ENCODE measurements at regions not wholly inside any gene's neighbourhood (a gene's known extent, or its start where the extent isn't known, plus 50 kb on each side); places are given as distances from the start of the nearest gene placed in this dataset.

- TF ChIP-seq GMEB1 (CRISPR knock-in tag; IDR thresholded peaks at IDR 0.05; ENCODE audit: borderline replicate concordance), result no peak
- TF ChIP-seq ZNF44 (CRISPR knock-in tag; IDR thresholded peaks at IDR 0.05), result no peak
- no peak for TF ChIP-seq ZNF510 (CRISPR knock-in tag; IDR thresholded peaks at IDR 0.05; ENCODE audit: low read depth)
- no peak for TF ChIP-seq ZNF749 (CRISPR knock-in tag; IDR thresholded peaks at IDR 0.05; ENCODE audit: borderline replicate concordance)
- no peak for TF ChIP-seq CTCF (CRISPR knock-in tag; IDR thresholded peaks at IDR 0.05)
- no peak for TF ChIP-seq POLR2A (IDR thresholded peaks at IDR 0.05; ENCODE audit: insufficient read depth in 1 of 2, low read depth in 2 of 2, low read length in 2 of 2)
- TF ChIP-seq ZNF576 (CRISPR knock-in tag; IDR thresholded peaks at IDR 0.05), result no peak
- TF ChIP-seq ZBTB7B (CRISPR knock-in tag; IDR thresholded peaks at IDR 0.05), result no peak
- no peak for TF ChIP-seq RELA (CRISPR knock-in tag; IDR thresholded peaks at IDR 0.05)
- no peak for TF ChIP-seq ZNF670 (CRISPR knock-in tag; IDR thresholded peaks at IDR 0.05; ENCODE audit: borderline replicate concordance)
- TF ChIP-seq U2AF2 (IDR thresholded peaks at IDR 0.05; ENCODE audit: low read depth, low read length), result no peak
- TF ChIP-seq SP1 (IDR thresholded peaks at IDR 0.05), result no peak
- no peak for TF ChIP-seq SP1 (CRISPR knock-in tag; IDR thresholded peaks at IDR 0.05)
- TF ChIP-seq ZMAT3 (CRISPR knock-in tag; conservative IDR thresholded peaks at IDR 0.05), result no peak
- TF ChIP-seq ZNF883 (CRISPR knock-in tag; IDR thresholded peaks at IDR 0.05; ENCODE audit: not compliant biosample characterization), result no peak
These were observed 66.3 kb downstream of the MAT2B start for GRCh38 chr5:163571744-163572143.
